SK-N-SH (cell line): ENCODE measurements at regions not wholly inside any gene's neighbourhood (a gene's known extent, or its start where the extent isn't known, plus 50 kb on each side); places are given as distances from the start of the nearest gene placed in this dataset.

Experiments
- CTCF ChIA-PET: fragments of 300-600, 350-600 bp; formaldehyde crosslinking; extraction: SDS; loops from one replicate; lab custom pipeline; 2021; lab: Yijun Ruan, JAX
- POLR2A ChIA-PET: fragments of 350-600 bp; sonication (Branson Sonifier 250); formaldehyde crosslinking; extraction: SDS; loops from one replicate; lab custom pipeline; 2020; ENCODE audit warnings: antibody characterized with exemption, inconsistent platforms; lab: Yijun Ruan, JAX
- DNase-seq: peaks from one replicate; pipeline ENCODE4 v3.0.0; 2012
- H2AFZ ChIP-seq: fragments of 200-600 bp; sonication (generic); 2 replicates; pipeline ENCODE4 v1.8.1; 2016; ENCODE audit warnings: antibody characterized with exemption, mild to moderate bottlenecking, low read depth
- H3F3A ChIP-seq: fragments of 200-600 bp; sonication (generic); replicated peaks from 2 replicates; pipeline ENCODE3; 2016; ENCODE audit warnings: antibody characterized with exemption, mild to moderate bottlenecking; ENCODE audit not compliant: insufficient read depth
- H3K27ac ChIP-seq, 2 experiments: fragments of 200-500 bp in 1 of 2; fragments of 200-600 bp in 1 of 2; sonication (Bioruptor generic) in 1 of 2; sonication (generic), shearing (Covaris generic) in 1 of 2; 2 replicates each; pipeline versions ENCODE4 v1.5.1 to v1.6.1; 2014 to 2016; ENCODE audit warnings: low read depth in 2 of 2, inconsistent platforms in 1 of 2, low read length in 1 of 2, mild to moderate bottlenecking in 1 of 2, mixed read lengths in 1 of 2
- H3K27me3 ChIP-seq: fragments of 200-600 bp; sonication (generic), shearing (Covaris generic); 2 replicates; pipeline ENCODE4 v1.6.1; 2016; ENCODE audit warnings: mixed run types; ENCODE audit not compliant: insufficient read depth
- H3K36me3 ChIP-seq, 2 experiments: fragments of 200-500 bp in 1 of 2; fragments of 200-600 bp in 1 of 2; sonication (Bioruptor generic) in 1 of 2; sonication (generic) in 1 of 2; replicated peaks in 1 of 2; 2 replicates each; pipeline versions ENCODE3 to v1.5.1; 2014 to 2016; ENCODE audit warnings: low read length in 1 of 2, mild to moderate bottlenecking in 1 of 2; ENCODE audit not compliant: insufficient read depth in 2 of 2, control insufficient read depth in 1 of 2
- H3K4me1 ChIP-seq, 2 experiments: fragments of 200-500 bp in 1 of 2; fragments of 200-600 bp in 1 of 2; sonication (Bioruptor generic) in 1 of 2; sonication (generic), shearing (Covaris generic) in 1 of 2; 2 replicates each; pipeline versions ENCODE4 v1.5.1 to v1.6.1; 2014 to 2016; ENCODE audit warnings: low read depth in 1 of 2, low read length in 1 of 2, mixed run types in 1 of 2; ENCODE audit not compliant: insufficient read depth in 2 of 2, control insufficient read depth in 1 of 2
- H3K4me2 ChIP-seq: fragments of 200-600 bp; sonication (generic), shearing (Covaris generic); 2 replicates; pipeline ENCODE4 v1.6.1; 2017; ENCODE audit warnings: mixed run types
- H3K4me3 ChIP-seq, 2 experiments: fragments of 200-500 bp in 1 of 2; fragments of 200-600 bp in 1 of 2; sonication (Bioruptor generic) in 1 of 2; sonication (generic), shearing (Covaris generic) in 1 of 2; 2 replicates each; pipeline versions ENCODE4 v1.5.1 to v1.8.1; 2014 to 2016; ENCODE audit warnings: low read depth in 2 of 2, inconsistent platforms in 1 of 2, low read length in 1 of 2, mild to moderate bottlenecking in 1 of 2, mixed read lengths in 1 of 2, moderate library complexity in 1 of 2
- H3K79me2 ChIP-seq: fragments of 200-600 bp; sonication (generic); 2 replicates; pipeline ENCODE4 v1.8.1; 2017; ENCODE audit warnings: mild to moderate bottlenecking; ENCODE audit not compliant: insufficient read depth
- H3K9ac ChIP-seq: fragments of 200-600 bp; sonication (generic); 2 replicates; pipeline ENCODE4 v1.6.1; 2017; ENCODE audit warnings: mixed run types
- H3K9me2 ChIP-seq: fragments of 200-600 bp; sonication (generic); 2 replicates; pipeline ENCODE4 v1.6.1; 2017; ENCODE audit warnings: mixed run types
- H3K9me3 ChIP-seq: fragments of 200-600 bp; sonication (generic); 2 replicates; pipeline ENCODE4 v1.6.1; 2017; ENCODE audit warnings: mixed run types, mild to moderate bottlenecking, moderate library complexity
- H4K20me1 ChIP-seq: fragments of 200-600 bp; sonication (generic); 2 replicates; pipeline ENCODE4 v1.6.1; 2017; ENCODE audit warnings: mild to moderate bottlenecking, mixed run types; ENCODE audit not compliant: insufficient read depth
- EZH2phosphoT487 ChIP-seq: fragments of 200-600 bp; sonication (generic); IDR thresholded peaks from 2 replicates; pipeline ENCODE4 v1.6.1; 2017; ENCODE audit warnings: low read depth, mixed run types, mild to moderate bottlenecking, antibody characterized with exemption, moderate library complexity, borderline replicate concordance
- FOSL2 ChIP-seq: IDR thresholded peaks from 2 replicates; pipeline ENCODE4 v1.4.0; 2012; ENCODE audit warnings: low read depth, mild to moderate bottlenecking, moderate library complexity, borderline replicate concordance
- FOXJ3 ChIP-seq: sonication (generic); formaldehyde crosslinking; IDR thresholded peaks from 2 replicates; pipeline ENCODE4 v1.5.1; 2020; ENCODE audit warnings: mild to moderate bottlenecking, missing genetic modification reagents
- MEF2A ChIP-seq: IDR thresholded peaks from 2 replicates; pipeline ENCODE4 v1.4.0; 2012; ENCODE audit warnings: low read depth, borderline replicate concordance
- RFX5 ChIP-seq: IDR thresholded peaks from 2 replicates; pipeline ENCODE4 v1.6.1; 2012; ENCODE audit warnings: mild to moderate bottlenecking, improper control_type of control experiment, low read length
- RXRA ChIP-seq: IDR thresholded peaks from 2 replicates; pipeline ENCODE4 v1.4.0; 2012; ENCODE audit warnings: low read depth, mild to moderate bottlenecking, borderline replicate concordance
- SIN3A ChIP-seq: IDR thresholded peaks from 2 replicates; pipeline ENCODE4 v1.6.1; 2012; ENCODE audit warnings: low read depth, mild to moderate bottlenecking, low read length, moderate library complexity, borderline replicate concordance
- TCF12 ChIP-seq: IDR thresholded peaks from 2 replicates; pipeline ENCODE4 v1.4.0; 2012
- TEAD4 ChIP-seq: IDR thresholded peaks from 2 replicates; pipeline ENCODE4 v1.4.0; 2012; ENCODE audit warnings: mild to moderate bottlenecking, borderline replicate concordance; ENCODE audit not compliant: insufficient read depth
- WGBS: methylation state at CpG from one replicate; pipeline ENCODE4 v1.1.6; 2017; ENCODE audit warnings: low lambda C conversion rate; 5-methylcytosine and 5-hydroxymethylcytosine counted together
- TF ChIP-seq, protein P1 (sequence below): fragments of 200-600 bp; sonication (generic); IDR thresholded peaks from 2 replicates; pipeline ENCODE4 v1.6.1; 2017; ENCODE audit warnings: antibody characterized with exemption, mild to moderate bottlenecking, moderate library complexity
- TF ChIP-seq, protein P2 (sequence below): IDR thresholded peaks from 2 replicates; pipeline ENCODE4 v1.6.1; 2012; ENCODE audit warnings: mild to moderate bottlenecking, low read depth, low read length, moderate library complexity

DNA sequence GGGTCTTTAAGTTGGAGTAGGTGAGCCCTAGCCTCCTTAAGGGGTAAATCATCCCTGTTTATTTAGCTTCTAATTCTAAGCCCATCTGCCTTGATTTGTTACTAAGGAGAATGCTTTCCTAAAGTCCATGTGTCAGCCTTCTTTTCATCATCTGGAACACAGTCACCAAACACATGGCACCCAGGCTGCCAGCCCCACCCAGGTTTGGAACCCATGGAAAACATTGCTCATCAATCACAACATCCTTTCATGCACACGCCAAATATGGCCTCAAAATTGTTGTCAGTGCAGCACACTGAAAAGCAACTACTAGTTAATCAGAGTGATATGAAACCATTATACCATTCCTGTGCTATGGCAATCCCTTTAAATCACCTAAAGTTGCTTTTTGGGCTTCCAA lies 386.7 kb upstream of the ESRRG start (continued):
- TF ChIP-seq, protein P1, sequence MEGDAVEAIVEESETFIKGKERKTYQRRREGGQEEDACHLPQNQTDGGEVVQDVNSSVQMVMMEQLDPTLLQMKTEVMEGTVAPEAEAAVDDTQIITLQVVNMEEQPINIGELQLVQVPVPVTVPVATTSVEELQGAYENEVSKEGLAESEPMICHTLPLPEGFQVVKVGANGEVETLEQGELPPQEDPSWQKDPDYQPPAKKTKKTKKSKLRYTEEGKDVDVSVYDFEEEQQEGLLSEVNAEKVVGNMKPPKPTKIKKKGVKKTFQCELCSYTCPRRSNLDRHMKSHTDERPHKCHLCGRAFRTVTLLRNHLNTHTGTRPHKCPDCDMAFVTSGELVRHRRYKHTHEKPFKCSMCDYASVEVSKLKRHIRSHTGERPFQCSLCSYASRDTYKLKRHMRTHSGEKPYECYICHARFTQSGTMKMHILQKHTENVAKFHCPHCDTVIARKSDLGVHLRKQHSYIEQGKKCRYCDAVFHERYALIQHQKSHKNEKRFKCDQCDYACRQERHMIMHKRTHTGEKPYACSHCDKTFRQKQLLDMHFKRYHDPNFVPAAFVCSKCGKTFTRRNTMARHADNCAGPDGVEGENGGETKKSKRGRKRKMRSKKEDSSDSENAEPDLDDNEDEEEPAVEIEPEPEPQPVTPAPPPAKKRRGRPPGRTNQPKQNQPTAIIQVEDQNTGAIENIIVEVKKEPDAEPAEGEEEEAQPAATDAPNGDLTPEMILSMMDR: no peak
- TF ChIP-seq FOXJ3 (CRISPR knock-in tag) (no peak), TEAD4 (no peak), SIN3A (no peak)

DNA sequence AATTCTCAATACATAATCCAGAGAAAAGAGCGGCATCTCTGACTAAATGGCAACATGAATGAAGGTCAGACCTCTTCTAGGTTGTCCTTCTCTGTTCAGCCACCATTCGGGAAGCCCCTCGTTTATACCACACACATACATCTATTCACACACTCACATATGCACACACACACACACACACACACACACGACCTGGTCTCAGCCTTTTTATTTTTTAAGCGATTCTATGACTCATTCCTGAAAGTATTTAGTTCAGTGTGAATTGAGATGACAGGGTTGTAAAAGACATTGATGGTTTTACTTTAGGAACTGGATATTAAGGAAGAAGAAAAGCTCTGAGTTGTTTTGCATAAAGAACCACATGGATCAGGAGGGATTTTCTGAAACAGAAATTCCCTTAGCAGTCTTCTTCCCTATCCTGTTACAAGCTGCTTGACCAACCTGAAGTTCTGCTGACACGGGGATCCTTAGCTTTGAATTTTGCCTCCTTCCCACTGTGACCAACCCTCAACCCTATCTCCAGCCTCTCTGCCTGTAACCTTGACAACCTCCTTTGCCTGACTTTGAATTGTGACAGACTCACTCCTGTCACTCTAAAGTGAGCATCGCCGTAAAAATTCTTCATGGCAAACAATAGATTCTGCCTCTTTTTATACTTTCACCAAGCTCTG lies 383.1 kb upstream of the ESRRG start:
- Histone ChIP-seq H2AFZ (no peak overlapping the region), H3K27me3 (no peaks in the 10 kb centered on the region), H3K9ac (no peak overlapping the region), H3K9me3 (no peaks in the 10 kb centered on the region), H4K20me1 (no peaks in the 10 kb centered on the region), H3K27ac (no peak overlapping the region), H3F3A (no peaks in the 10 kb centered on the region), H3K36me3 (no peaks in the 10 kb centered on the region), H3K9me2 (no peaks in the 10 kb centered on the region), H3K4me1 (no peaks in the 10 kb centered on the region), H3K4me3 (no peak overlapping the region), H3K4me2 (no peak overlapping the region), H3K79me2 (no peaks in the 10 kb centered on the region)
- ChIA-PET POLR2A (no interaction called here), CTCF (interaction anchor here (1.3 kb wide), 1 partner anchor 25 kb away, joined by 3 read pairs; no protein-coding TSS in a partner anchor)
- DNase-seq: no peak
- 62% methylated on average over 8 of the region's 8 CpGs for WGBS
- TF ChIP-seq TCF12 (no peak), FOSL2 (no peak), RXRA (no peak), FOXJ3 (CRISPR knock-in tag) (no peak), RFX5 (no peak), EZH2phosphoT487 (no peak), MEF2A (no peak)
- TF ChIP-seq, protein P2, sequence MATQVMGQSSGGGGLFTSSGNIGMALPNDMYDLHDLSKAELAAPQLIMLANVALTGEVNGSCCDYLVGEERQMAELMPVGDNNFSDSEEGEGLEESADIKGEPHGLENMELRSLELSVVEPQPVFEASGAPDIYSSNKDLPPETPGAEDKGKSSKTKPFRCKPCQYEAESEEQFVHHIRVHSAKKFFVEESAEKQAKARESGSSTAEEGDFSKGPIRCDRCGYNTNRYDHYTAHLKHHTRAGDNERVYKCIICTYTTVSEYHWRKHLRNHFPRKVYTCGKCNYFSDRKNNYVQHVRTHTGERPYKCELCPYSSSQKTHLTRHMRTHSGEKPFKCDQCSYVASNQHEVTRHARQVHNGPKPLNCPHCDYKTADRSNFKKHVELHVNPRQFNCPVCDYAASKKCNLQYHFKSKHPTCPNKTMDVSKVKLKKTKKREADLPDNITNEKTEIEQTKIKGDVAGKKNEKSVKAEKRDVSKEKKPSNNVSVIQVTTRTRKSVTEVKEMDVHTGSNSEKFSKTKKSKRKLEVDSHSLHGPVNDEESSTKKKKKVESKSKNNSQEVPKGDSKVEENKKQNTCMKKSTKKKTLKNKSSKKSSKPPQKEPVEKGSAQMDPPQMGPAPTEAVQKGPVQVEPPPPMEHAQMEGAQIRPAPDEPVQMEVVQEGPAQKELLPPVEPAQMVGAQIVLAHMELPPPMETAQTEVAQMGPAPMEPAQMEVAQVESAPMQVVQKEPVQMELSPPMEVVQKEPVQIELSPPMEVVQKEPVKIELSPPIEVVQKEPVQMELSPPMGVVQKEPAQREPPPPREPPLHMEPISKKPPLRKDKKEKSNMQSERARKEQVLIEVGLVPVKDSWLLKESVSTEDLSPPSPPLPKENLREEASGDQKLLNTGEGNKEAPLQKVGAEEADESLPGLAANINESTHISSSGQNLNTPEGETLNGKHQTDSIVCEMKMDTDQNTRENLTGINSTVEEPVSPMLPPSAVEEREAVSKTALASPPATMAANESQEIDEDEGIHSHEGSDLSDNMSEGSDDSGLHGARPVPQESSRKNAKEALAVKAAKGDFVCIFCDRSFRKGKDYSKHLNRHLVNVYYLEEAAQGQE: no peak
